Activated naive CD4-positive, alpha-beta T cell treated with anti-CD3 and anti-CD28 coated beads for 36 hours (primary cell): ENCODE measurements at regions not wholly inside any gene's neighbourhood (a gene's known extent, or its start where the extent isn't known, plus 50 kb on each side); places are given as distances from the start of the nearest gene placed in this dataset.

Experiments
- CTCF ChIA-PET: fragments of 350-600 bp; sonication (Branson Sonifier 250); formaldehyde crosslinking; loops from one replicate; lab custom pipeline; 2021; ENCODE audit warnings: antibody characterized with exemption; lab: Charles Lee
- DNase-seq: peaks from one replicate; pipeline ENCODE4 v3.0.0-alpha.2; 2020
- H3K27ac Mint-ChIP-seq: one replicate; pipeline ENCODE4 v1.8.0; 2021; ENCODE audit warnings: mild to moderate bottlenecking, mixed read lengths
- H3K27me3 Mint-ChIP-seq: one replicate; pipeline ENCODE4 v1.8.0; 2021; ENCODE audit warnings: low read depth, mixed read lengths
- H3K36me3 Mint-ChIP-seq: one replicate; pipeline ENCODE4 v1.8.0; 2021; ENCODE audit warnings: low read depth, mixed read lengths
- H3K4me1 Mint-ChIP-seq: one replicate; pipeline ENCODE4 v1.8.0; 2021; ENCODE audit warnings: low read depth, mixed read lengths
- H3K4me3 Mint-ChIP-seq: one replicate; pipeline ENCODE4 v1.8.0; 2021; ENCODE audit warnings: mild to moderate bottlenecking, moderate library complexity, mixed read lengths
- H3K9me3 Mint-ChIP-seq: one replicate; pipeline ENCODE4 v1.8.0; 2021; ENCODE audit warnings: mixed read lengths
- intact Hi-C: fragments of 100-400 bp; cut with micrococcal nuclease; formaldehyde crosslinking; loops from one replicate; pipeline ENCODE4 v1.15.1; 2023

DNA sequence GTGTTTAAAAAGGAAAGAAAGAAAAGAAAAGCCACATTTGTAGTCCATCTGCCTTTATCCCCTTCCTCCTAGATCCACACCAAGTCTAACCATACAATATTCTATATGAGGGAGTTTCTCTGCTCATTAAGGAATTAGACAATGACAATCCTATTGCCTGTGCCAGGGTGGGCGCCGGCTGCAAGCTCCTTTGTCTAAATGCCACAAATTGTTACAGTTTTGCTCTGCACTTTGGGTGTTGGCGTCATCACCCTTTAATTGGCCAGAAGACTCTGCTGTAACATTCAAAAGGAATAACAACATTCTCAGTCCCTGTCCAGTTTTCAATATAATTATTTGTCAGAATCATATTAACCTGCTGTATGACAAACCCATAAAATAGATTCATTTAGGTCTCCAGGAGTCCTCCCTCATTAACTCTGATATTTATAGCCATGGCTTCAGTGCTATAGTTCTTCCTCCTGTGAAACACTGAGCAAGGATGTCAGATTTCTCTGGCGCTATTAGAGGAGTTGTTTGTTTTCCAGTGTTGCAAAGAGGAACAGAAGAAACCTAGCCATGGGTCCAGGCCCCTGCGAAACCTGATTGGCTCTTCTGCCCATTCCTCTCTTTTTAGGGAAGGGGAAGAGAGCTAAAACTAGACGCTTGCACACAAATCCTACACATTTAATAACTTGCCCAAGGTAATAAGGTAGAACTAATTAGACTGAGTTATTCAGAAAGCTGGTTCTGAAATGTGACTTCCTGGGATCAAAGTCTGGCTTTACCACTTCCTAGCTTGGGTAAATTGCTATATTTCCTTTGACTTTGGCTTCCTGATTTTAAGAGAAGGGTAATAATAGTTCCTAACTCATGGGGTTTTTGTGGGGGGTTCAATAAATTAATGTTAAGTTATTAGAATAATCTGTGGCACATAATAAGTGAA lies 112.4 kb downstream of the CD47 start:
- Mint-ChIP-seq H3K4me1 (peaks cover 58% of the 10 kb centered on the region), H3K9me3 (no peaks in the 10 kb centered on the region), H3K27ac (no peak overlapping the region), H3K36me3 (no peaks in the 10 kb centered on the region), H3K4me3 (no peak overlapping the region), H3K27me3 (no peaks in the 10 kb centered on the region)
- CTCF ChIA-PET: interaction anchor here (1.0 kb wide), 1 partner anchor 11 kb away, joined by 3 read pairs; no protein-coding TSS in a partner anchor
- no peak for DNase-seq
- intact Hi-C loops: no loop called here

DNA sequence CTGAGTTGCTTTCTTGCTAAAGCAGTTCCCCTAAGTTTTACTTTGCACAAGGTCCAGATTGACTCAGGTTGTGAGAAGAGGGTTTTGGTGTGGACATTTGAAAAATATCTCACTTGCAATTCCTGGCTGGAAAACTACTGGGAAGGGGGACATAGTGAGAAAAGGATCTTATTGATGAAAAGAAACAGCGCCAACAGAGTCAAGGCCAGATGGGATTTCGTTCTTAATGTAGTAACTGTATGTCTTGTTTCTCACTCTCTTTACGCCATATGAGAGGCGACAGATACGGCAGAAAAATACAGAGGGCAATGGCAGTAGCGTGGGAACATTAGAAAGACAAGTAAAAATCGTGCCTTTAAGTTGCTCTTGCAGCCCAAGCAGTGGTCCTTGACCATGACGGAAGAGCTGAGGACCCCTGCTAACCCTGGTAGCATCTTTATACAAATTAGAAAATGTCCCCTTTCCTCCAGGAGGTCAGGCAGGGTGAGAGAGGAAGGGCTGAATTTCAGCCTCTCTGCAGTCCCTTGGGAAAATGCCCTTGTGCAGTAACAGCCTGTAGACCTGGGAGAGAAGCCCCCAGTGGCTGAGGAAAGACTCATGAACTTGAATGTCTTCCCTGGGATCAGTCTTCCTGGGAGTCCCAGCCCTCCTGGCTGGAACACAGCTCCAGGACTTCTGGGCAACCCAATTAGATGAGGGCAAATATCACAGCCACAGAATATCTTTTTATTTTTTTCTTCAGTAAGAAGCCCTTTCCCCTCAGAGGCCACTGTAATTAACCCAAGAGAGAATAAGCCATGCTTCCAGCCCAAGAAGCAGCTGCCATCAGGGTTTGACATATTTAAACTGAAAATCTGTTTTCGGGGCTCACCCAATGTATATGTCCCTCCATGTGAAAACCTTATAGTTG lies 113.4 kb downstream of the CD47 start:
- intact Hi-C loops: no loop called here
- H3K27ac Mint-ChIP-seq: no peak overlapping the region

DNA sequence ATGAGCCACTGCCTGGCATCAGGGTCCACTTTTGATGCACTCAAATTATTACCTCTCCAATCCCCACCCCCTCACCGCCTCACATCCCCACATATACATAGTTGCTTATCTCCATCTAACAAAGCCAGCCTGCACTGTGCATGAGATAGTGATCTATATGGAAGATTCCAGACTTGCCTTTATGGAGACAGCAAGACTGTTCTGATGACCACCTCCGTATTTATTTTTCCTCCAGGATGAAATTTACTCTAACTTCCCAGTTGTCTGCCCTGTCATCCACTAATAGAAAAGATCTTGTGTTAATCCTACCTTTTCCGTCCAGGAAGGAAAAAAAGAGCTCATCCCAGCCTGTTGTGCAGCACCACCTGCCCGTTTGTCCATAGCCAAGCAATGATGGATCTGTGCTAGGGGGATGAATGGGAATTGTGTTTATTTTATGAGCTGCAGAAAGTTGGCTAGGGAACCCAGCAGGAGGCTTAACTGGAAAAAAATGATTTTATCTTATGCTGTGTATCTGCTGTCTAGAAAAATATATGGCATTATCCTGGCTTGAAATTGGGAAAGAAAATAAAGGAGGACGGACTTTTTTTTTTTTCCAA lies 114.5 kb downstream of the CD47 start:
- intact Hi-C loops: no loop called here
- H3K27me3 Mint-ChIP-seq: no peaks in the 10 kb centered on the region
- CTCF ChIA-PET: interaction anchor here (0.6 to 0.7 kb wide), 2 partner anchors 68 to 273 kb away, joined by 3 read pairs; no protein-coding TSS in a partner anchor
- H3K9me3 Mint-ChIP-seq: no peaks in the 10 kb centered on the region
- H3K4me3 Mint-ChIP-seq: no peak overlapping the region
- no peak overlapping the region for H3K27ac Mint-ChIP-seq
- H3K4me1 Mint-ChIP-seq: peaks cover 58% of the 10 kb centered on the region
- no peaks in the 10 kb centered on the region for H3K36me3 Mint-ChIP-seq
- DNase-seq: no peak

More for the DNA sequence above, 113.4 kb downstream of the CD47 start:
- Mint-ChIP-seq H3K36me3 (no peaks in the 10 kb centered on the region), H3K9me3 (no peaks in the 10 kb centered on the region), H3K27me3 (no peaks in the 10 kb centered on the region), H3K4me1 (peaks cover 58% of the 10 kb centered on the region), H3K4me3 (no peak overlapping the region)
- no peak for DNase-seq
- CTCF ChIA-PET: no interaction called here

DNA sequence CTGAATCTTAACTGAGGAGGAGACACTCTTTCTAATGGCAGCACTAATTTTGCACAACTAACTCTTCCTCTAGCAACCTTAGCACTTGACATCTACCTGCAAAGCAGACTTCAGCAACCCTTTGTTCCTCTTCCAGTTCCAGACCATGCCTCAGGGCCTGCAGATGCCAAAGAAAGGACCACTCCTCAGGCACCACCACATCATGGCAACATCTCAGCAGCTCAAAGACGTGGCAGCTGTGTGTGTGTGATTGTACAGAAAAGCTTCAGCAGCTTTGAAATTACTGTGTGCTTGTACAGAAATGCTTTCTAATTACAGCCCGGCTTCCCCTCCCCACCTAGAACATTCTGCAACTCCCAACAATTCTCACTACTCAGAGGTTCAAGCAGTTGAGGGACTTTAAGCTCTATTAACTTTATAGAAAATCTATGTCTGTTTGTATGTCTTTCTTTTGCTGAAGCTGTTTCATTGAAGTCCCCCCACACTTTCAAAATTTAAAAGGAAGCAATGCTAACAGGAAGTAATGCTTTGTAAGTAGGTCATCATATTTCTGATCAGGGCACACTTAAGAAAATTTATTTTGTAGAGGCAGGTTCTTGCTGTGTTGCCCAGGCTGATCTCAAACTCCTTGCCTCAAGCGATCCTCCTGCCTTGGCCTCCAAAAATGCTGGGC lies 115.2 kb downstream of the CD47 start:
- H3K27me3 Mint-ChIP-seq: no peaks in the 10 kb centered on the region
- CTCF ChIA-PET: no interaction called here
- peaks cover 58% of the 10 kb centered on the region for H3K4me1 Mint-ChIP-seq
- no peaks in the 10 kb centered on the region for H3K9me3 Mint-ChIP-seq
- no peak overlapping the region for H3K4me3 Mint-ChIP-seq
- intact Hi-C loops: no loop called here
- no peak for DNase-seq
- H3K36me3 Mint-ChIP-seq: no peaks in the 10 kb centered on the region
- H3K27ac Mint-ChIP-seq: no peak overlapping the region

DNA sequence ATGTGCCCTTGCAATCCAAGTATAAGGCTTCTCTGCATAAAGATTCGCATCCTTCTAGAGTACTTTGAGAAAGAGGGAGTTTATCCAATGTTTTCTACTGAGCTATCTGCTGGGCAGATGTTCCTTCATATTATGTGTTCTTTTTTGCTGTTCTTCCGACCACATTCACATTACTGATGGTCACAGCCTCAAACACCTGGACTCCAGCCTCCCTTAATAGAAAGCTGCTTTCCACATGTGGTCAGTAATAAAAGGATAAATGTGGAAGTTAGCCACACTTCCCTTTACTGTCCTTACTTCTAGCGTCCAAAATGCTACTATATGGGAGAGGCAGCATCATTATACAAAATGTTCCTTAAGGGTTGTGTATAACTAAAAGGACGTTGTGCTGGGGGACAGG lies 116.9 kb downstream of the CD47 start:
- peaks cover 58% of the 10 kb centered on the region for H3K4me1 Mint-ChIP-seq

DNA sequence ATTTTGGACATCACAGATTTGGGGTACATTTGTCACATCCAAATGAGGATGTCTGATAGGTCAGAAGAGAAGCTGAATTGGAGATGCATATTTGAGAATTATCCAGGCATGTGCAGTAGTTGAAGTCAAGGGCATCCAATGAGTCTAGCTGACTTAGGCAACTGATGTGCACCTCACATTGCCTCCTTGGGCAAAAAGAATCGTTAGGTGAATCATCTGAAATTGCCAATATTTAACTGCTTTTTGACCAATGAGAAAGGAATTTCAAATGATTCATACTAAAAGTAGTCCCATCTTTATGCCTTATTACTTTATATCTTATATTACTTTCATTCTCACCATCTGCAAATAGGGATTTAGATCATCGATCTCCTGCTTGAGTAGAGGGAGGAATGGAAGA lies 117.7 kb downstream of the CD47 start:
- H3K36me3 Mint-ChIP-seq: no peaks in the 10 kb centered on the region
- H3K27ac Mint-ChIP-seq: no peak overlapping the region
- DNase-seq: no peak
- no peak overlapping the region for H3K4me3 Mint-ChIP-seq
- H3K27me3 Mint-ChIP-seq: no peaks in the 10 kb centered on the region
- peaks cover 51% of the 10 kb centered on the region for H3K4me1 Mint-ChIP-seq
- CTCF ChIA-PET: no interaction called here
- intact Hi-C loops: no loop called here
- H3K9me3 Mint-ChIP-seq: no peaks in the 10 kb centered on the region

More for the DNA sequence above, 116.9 kb downstream of the CD47 start:
- no peak overlapping the region for H3K27ac Mint-ChIP-seq
- no peak for DNase-seq
- no peaks in the 10 kb centered on the region for H3K27me3 Mint-ChIP-seq
- CTCF ChIA-PET: no interaction called here
- intact Hi-C loops: no loop called here
- H3K4me3 Mint-ChIP-seq: no peak overlapping the region
- no peaks in the 10 kb centered on the region for H3K9me3 Mint-ChIP-seq
- no peaks in the 10 kb centered on the region for H3K36me3 Mint-ChIP-seq

DNA sequence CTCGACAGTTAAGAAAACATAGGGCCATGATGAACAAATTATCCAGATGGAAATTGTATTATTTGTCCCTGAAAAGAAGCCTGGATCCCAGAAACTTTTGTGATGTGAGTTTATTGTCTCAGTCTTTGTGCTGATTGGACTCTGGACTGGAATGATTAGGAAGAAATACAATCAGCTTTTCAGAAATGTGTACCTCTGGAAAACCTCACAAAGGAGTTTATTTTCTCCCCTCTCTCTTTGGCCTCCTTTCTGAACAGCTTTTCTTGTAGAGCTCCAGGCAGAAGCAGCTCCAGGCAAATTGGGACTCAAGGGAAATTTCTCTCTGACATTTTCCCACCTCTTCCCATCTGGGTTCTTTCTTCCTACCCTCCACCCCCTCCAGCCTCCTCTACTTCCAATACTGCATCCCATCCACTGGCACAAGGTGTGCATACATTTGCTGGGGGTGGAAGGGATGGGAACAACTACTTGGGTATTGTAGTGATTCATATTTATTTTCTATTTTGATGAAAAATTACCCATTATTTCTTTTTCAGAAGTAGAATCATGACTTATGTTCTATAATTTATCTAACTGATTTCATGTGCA lies 119.7 kb downstream of the CD47 start:
- Mint-ChIP-seq H3K9me3 (no peaks in the 10 kb centered on the region), H3K36me3 (no peaks in the 10 kb centered on the region), H3K4me1 (peaks cover 30% of the 10 kb centered on the region), H3K27ac (no peak overlapping the region), H3K4me3 (no peak overlapping the region), H3K27me3 (no peaks in the 10 kb centered on the region)
- DNase-seq: no peak
- intact Hi-C loops: loop anchor here (1.0 kb wide), 1 partner anchor 29 kb away; no protein-coding TSS in a partner anchor
- CTCF ChIA-PET: interaction anchor here (0.6 to 1.0 kb wide), 2 partner anchors 31 to 1759 kb away, joined by 3 read pairs; no protein-coding TSS in a partner anchor

DNA sequence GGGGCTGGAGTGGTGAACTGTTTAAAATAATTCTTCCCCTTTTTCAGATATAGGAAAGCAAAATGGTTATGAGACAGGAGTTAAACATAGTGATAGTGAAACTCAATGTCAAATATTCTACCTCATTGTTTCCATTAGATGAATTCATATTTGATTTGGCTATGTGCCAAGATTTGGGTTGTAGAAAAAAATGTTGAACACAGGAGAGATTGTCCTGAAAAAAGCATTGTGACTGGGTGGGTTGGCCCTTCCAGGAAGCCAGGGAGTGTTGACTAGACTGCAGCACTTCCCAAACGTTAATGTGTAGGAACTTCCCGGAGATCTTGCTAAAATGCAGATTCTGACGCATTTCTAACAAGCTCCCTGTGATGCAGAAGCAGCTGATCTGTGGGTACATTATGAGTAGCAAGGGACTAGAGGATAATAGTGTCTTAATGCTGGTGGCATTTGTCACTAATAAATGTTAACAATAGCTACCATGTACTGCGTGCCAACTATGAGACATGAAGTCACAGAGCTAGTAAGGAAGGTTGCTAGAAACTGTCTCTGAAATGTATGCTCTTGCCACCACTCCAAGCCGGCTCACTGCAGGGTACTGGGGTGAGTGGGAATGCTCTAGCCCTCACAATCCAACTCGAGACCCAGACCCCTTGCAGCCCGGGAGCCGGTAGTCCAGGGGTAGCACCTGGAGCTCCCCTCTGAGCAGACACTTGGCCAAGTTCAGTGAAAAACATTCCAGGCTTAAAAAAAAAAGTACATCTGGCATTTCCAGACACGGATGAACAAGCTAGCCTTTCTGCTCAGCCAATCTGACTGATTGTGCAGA lies 120.6 kb downstream of the CD47 start:
- no peak overlapping the region for H3K4me3 Mint-ChIP-seq
- CTCF ChIA-PET: interaction anchor here (0.5 to 1.0 kb wide), 5 partner anchors 14 to 1759 kb away, joined by 3 to 4 read pairs (median 3); no protein-coding TSS in a partner anchor
- intact Hi-C loops: loop anchor here (1.0 kb wide), 1 partner anchor 28 kb away; no protein-coding TSS in a partner anchor
- H3K27me3 Mint-ChIP-seq: no peaks in the 10 kb centered on the region
- H3K27ac Mint-ChIP-seq: no peak overlapping the region
- H3K36me3 Mint-ChIP-seq: no peaks in the 10 kb centered on the region
- H3K4me1 Mint-ChIP-seq: peaks cover 22% of the 10 kb centered on the region
- no peaks in the 10 kb centered on the region for H3K9me3 Mint-ChIP-seq
- peak; percentile 27 for DNase-seq

DNA sequence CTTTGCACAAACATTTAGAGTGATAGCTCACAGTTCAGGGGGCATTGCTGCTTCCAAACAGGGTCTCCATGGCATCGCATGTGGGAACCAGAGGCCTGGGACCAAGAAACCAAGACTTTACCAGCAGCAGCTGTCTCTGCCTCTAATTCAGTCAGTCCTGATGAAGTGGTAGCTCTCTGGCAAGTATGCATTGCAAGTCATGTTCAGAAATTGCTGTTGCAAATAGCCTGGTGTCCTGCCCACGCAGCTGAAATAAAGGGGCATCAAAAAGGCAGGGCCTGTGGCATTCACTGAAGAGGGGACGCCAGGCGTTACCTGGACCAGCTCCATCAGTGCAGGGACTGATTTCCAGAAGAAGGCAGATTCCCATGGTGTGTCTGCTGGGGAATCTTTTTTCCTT lies 121.3 kb downstream of the CD47 start:
- intact Hi-C loops: no loop called here
- Mint-ChIP-seq H3K9me3 (no peaks in the 10 kb centered on the region), H3K36me3 (no peaks in the 10 kb centered on the region), H3K27me3 (no peaks in the 10 kb centered on the region), H3K27ac (no peak overlapping the region), H3K4me1 (peaks cover 20% of the 10 kb centered on the region), H3K4me3 (no peak overlapping the region)
- CTCF ChIA-PET: interaction anchor here (0.5 kb wide), 1 partner anchor 78 kb away, joined by 3 read pairs; no protein-coding TSS in a partner anchor
- no peak for DNase-seq

DNA sequence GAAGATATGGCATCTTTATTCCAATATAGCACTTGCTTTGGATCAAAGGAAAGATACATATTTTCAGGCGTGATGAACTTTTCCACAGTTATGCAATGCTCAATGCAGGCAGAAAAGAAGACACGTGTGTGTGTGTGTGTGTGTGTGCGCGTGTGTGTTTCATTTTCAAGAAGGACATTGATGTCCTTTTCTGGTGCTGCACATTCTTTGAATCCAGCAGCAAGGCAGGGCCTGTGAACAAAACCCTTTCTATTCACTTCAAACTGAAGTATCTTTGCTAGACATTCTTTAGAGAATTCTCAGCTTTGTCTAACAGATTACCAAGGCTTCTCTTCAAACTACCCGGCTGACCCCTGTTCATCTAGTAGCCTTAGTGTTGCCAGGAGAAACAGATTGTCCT lies 124.6 kb downstream of the CD47 start:
- Mint-ChIP-seq H3K27me3 (no peaks in the 10 kb centered on the region), H3K27ac (no peak overlapping the region), H3K4me1 (peaks cover 20% of the 10 kb centered on the region), H3K9me3 (no peaks in the 10 kb centered on the region), H3K4me3 (no peak overlapping the region), H3K36me3 (no peaks in the 10 kb centered on the region)
- DNase-seq: no peak
- intact Hi-C loops: no loop called here
- CTCF ChIA-PET: no interaction called here
